ENCODE measurements at regions not wholly inside any gene's neighbourhood (a gene's known extent, or its start where the extent isn't known, plus 50 kb on each side); places are given as distances from the start of the nearest gene placed in this dataset.

DNA sequence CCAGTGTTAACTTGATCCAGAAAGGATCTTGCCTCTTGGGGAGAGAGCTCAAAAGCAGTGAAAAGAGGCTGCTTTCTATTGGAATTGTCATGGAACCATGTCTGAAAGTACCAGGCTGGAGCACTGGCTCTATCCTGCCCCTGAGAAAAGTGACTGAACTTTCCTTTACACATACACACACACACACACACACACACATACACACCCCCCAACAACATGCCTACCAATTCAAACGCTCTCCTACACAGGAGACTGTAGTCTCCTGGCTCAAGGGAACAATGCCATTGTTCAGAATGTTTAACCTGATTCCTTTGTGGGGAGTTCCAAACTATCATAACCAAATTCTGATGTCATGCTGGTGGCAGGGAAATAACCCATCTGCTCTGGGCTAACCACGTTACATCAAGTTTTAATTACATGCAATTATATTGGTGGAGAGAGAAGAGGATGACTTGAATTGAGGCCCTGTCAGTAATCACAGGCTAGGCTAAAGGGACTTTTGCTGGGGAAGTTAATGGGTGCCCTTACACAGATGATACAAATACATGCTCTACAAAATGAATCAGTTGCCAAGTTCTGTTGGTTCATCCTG lies 52.3 kb upstream of the DUSP10 start:
- ATAC-seq (replicated peaks in 1 of 2) (peak; percentile 92 to 94), DNase-seq (peak; percentile 55 to 62)

DNA sequence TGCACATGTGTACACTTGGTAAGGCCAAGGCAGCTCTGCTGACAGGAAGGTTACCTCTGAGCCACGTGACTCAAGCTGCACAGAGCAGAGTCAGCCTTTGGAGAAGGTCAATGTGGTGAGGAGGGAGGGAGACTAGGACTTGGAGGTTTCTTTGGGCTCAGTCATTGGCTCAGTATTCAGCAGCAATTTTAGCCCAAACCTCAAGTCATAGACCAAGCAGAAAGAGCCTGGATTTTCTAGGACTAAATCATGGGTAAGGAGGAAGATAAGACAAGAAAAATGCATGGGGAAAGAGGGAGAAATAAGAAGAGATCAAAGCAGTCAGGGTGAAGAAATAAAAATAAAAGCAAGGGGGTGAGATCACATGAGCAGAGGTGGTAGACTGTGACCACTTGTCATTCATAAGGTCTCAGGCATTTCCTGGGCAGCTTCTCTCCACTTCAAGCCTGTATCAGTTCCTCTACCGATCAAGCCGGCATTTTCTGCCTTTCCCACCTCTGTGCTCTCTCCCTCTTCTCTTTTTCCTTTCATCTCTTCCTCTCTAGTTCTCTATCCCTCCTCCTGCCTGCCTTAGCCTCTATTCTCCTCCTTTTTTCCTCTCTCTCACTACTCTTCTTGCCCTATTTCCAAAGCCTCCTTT lies 51.7 kb upstream of the DUSP10 start:
- no peak for DNase-seq
- Mint-ChIP-seq H3K36me3 (ENCODE audit: insufficient read depth in 2 of 2) (peaks cover 2% of the 10 kb centered on the region in 2 donors), H3K4me3 (peak overlapping the region; percentile 65), H3K9me3 (peaks cover 1 to 5% of the 10 kb centered on the region in 2 donors), H3K27me3 (ENCODE audit: low read depth) (no peaks in the 10 kb centered on the region), H3K27ac (peak overlapping the region; percentile 48), H3K4me1 (ENCODE audit: low read depth) (peaks cover 46% of the 10 kb centered on the region)
- peak; percentile 16 for ATAC-seq (replicated peaks in 1 of 2)

More for the DNA sequence above, 52.3 kb upstream of the DUSP10 start:
- Mint-ChIP-seq H3K27ac (peak overlapping the region; percentile 79), H3K27me3 (ENCODE audit: low read depth) (no peaks in the 10 kb centered on the region), H3K4me1 (ENCODE audit: low read depth) (peaks cover 46% of the 10 kb centered on the region), H3K36me3 (ENCODE audit: insufficient read depth in 2 of 2) (peaks cover 2% of the 10 kb centered on the region in 2 donors), H3K9me3 (peaks cover 1 to 5% of the 10 kb centered on the region in 2 donors), H3K4me3 (peak overlapping the region; percentile 65)

DNA sequence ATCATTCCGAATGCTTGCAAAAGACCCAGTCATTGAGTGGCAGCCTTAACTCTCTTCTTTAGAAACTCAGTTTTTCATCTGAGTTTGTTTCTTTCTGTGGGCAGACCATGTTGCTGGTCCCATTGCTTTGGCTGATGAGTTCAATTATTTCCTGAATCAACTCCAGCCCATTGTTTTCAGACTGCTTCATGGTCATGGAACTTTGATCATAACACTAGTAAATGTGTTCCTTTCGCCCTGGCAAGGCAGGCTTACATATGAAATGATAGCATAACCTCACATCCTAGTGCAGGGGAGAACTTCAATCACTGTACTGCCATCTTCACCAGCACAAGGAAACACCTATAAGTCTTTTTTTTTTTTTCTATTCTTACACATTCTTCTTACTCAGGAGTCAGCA lies 50.0 kb upstream of the DUSP10 start:
- Mint-ChIP-seq H3K9me3 (peaks cover 1 to 4% of the 10 kb centered on the region in 2 donors), H3K4me3 (no peak overlapping the region), H3K27ac (no peak overlapping the region), H3K27me3 (ENCODE audit: low read depth) (no peaks in the 10 kb centered on the region), H3K4me1 (ENCODE audit: low read depth) (peaks cover 46% of the 10 kb centered on the region), H3K36me3 (ENCODE audit: insufficient read depth in 2 of 2) (peaks cover 0 to 2% of the 10 kb centered on the region in 2 donors)
- no peak for DNase-seq
- ATAC-seq (replicated peaks in 1 of 2), result no peak

All from activated T-cell treated with anti-CD3 and anti-CD28 coated beads, Interleukin-2, amount 50 U/mL, for 72 hours (primary cell).